ENCODE measurements at regions not wholly inside any gene's neighbourhood (a gene's known extent, or its start where the extent isn't known, plus 50 kb on each side); places are given as distances from the start of the nearest gene placed in this dataset.

DNA sequence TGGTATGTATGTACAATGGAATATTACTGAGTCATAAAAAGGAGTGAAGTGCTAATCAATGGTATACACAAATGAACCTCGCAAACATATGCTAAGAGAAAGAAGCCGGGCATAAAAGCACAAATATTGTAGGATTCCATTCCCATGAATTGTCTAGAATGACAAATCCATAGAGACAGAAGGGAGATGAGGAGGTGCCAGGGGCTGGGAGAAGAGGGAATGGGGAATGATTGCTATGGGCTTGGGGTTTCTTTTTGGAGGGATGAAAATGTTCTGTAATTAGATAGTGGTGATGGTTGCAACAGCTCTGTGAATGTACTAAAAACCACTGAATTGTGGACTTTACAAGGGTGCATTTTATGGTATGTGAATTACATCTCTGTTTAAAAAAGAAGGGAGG lies 73.5 kb downstream of the GLI2 start:
- no peak for DNase-seq (ENCODE audit: low read depth)

DNA sequence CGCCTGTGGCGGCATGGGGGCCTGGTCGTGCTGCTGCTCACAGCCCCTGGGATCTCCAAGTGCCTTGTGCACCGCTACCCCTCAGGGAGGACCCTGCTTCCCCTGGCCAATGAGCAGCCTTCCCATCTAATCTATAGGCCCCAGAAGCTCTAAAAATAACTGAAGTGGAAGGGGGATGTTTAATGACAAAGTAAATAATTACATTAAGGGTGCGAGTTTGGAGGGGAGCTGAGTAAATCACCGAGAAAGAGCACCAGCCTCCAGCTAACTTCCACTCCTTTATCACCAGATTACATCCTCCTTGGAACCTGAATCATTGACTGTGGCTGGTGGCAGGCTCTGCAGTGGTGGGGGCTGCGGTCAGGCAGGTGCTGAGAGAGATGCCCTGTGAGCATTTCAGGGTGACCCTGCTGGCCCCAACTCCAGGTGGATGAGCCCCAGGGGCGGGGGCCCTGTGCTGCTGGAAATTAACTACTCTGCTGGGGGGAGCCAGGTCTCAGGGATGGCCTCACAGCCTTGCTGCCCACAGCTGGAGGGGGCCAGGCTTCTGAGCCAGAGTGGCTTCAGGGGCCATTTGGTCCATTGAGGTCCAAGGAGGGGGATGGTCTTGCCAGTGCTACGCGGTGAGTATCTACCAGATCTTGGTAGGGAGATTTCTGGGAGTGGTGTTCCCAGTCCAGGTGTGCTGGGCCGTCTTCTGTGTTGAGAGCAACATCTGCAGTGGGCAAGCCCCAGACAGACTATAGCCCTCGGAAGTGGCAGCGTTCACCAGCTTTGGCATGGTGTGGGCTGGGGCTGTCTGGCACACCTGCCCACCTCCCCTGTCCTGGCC lies 74.2 kb downstream of the GLI2 start:
- no peak for DNase-seq (ENCODE audit: low read depth)

DNA sequence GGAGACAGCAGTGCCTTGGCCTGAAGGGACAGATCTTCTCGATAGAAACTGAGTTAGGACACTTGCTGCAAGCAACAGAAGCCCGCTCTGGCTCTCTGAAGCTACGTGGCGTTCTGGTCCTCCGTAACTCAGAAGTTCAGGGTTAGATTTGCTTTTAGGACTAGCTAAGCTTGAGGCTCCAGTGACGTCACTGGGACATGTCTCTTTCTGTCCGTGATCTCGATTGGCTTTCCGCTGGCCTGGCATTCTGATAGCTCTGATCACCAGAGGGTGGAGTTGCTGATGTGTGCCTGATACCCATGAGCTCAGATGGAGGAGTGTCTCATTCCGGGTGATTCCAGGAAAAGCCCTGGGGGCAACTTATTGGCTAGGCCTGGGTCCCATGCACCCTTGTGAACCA lies 75.0 kb downstream of the GLI2 start:
- no peak for DNase-seq (ENCODE audit: low read depth)

DNA sequence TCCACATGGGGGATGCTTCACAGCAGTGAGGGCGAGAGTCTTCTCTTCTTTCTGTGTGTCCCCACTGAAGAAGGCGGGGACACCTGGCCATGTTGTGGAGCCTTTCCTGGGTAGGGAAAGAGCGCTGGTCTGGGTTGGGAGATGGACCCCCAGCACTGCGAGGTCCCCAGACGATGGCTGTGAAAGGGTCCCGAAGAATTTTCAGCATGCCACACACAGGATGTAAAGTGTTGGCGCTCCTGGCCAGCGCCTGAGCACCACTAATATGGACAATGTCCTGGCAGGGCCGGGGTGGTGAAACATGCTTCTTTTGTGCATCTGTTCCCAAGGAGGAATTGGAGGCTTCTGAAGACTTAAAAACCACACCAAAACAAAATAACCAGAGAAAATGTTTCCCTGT lies 77.2 kb downstream of the GLI2 start:
- DNase-seq (ENCODE audit: low read depth) = no peak

DNA sequence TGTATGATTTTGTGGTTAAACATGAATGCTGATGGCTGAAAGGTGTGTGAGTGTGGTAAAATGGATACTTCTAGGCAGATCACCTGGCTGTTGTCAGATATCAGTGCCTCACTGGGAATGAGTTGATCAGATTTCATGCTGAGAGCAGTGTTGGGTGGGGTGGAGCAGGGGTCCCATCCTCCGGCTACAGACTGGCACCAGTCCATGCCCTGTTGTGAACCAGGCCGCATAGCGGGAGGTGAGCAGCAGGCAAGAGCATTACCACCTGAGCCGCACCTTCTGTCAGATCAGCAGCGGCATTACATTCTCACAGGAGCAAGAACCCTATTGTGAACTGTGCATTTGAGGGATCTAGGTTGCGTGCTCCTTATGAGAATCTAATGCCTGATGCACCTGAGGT lies 78.7 kb downstream of the GLI2 start:
- DNase-seq (ENCODE audit: low read depth) = no peak

DNA sequence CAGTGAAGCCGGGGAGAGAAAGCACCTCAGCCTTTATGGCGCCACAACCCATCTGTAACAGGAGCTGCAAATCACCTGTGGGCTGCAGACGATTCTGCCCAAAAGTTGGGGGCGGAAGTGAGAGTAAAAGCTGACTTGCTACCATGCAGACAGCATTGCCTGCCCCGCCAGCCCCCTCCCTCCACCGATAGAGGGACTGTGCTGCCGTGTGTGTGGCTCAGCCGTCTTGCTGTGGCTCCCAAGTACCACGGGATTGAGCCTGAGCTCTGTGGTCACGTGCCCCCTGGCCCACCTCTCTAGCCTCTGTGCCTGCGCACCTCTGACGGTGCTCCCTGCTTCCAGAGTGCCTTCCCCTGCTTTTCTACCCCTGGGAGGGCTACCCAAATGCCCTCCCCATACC lies 79.6 kb downstream of the GLI2 start:
- DNase-seq (ENCODE audit: low read depth) = no peak

DNA sequence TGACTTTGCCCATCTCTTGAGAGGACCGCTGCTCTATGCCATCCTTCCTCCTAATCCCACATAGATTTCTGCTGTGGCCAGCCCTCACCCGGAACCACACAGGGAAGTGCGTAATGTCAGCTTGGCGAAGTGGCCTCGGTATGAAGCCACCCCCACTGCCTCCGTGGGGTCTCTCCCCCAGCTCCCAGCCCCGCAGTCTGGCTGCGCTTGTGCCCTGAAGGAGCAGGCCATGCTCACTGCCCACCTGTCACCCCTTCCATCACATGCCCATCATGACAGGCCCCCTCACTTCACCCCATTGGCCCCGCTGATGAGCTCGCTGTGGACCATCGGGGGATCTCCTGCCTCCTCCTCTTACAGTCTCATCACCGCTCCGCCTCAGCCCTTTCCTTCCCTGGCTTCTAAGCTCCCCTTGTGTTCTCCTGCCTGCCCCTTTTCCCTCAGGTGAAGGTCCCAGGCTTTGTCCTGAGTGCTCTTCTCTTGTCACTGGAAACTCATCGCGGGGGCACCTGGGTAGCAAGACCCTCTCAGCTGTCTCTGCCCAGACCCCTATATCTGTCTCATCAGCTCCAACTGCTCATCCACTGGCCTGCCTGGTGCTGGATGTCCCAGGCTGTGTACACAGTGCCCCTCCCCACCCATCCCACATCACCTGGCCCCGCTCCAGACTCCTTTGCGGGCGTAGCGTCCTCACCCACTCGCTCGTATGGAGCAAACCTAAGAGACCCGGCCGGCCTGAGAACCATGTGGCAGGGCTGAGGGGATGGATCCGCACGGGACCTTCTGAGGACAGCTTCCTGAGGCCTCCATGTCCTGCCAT lies 81.7 kb downstream of the GLI2 start:
- no peak for DNase-seq (ENCODE audit: low read depth)

DNA sequence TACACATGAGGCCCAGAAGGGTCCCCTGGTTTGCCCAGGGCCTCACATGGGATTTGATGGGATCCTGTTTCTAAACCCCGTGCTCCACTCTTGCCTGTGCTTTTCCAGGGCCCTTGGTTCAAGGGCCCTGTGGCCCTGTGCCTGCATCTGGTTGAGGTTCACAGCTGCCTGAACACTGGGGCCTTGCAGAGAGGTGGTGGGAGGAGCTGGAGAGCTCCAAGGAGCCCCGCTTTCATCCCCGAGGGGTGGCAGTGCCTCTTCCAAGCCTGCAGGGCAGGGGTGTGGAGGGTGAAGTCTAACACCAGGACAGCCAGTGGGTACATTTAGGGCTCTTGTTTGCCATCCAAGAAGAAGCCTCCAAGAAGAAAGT lies 82.3 kb downstream of the GLI2 start:
- no peak for DNase-seq (ENCODE audit: low read depth)

DNA sequence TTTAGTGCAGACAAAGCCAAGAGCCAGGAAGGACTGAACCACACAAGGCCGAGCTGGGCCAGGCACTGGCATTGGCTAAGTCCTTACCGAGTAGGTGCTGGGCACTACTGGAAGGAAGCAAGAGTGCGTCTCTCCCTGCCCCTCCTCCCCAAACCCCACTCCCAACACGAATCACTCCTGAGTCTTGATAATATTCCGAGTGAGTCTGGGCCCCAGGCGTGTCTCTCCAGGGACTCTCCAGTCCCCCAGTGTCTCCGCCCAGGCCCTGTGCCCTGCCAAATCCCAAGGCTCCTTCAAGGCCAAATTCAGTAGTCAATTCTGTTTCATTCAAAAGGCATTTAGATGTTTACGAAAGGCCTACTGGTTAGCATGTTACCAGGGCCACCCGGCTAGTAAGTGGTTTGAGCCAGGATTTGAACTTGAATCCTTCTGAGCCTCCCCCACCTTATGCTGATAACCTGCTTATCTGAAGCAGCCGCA lies 82.8 kb downstream of the GLI2 start:
- no peak for DNase-seq (ENCODE audit: low read depth)

DNA sequence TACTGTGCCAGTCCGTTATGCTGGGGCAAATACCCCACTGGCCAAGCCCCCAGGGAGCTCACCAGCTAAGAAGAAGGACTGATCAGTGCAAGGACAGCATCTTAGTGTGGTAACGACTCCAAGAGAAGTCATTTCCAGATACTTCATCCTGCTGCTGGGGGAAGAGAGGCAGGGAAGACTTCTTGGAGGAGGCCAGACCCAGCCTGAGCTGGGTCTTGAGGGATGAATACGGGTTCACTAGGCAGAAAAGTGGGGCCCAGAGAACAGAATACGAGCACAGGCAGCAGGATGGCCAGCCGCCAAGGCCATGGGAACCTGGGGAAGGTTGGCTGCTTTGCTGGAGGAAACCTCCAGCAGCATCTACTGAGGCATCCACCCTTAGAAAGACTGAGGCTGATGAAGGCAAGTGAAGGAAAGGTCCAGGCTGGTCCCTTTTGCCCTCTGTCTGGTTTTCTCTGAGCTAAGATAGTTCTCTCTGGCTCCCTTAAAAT lies 84.1 kb downstream of the GLI2 start:
- no peak for DNase-seq (ENCODE audit: low read depth)

DNA sequence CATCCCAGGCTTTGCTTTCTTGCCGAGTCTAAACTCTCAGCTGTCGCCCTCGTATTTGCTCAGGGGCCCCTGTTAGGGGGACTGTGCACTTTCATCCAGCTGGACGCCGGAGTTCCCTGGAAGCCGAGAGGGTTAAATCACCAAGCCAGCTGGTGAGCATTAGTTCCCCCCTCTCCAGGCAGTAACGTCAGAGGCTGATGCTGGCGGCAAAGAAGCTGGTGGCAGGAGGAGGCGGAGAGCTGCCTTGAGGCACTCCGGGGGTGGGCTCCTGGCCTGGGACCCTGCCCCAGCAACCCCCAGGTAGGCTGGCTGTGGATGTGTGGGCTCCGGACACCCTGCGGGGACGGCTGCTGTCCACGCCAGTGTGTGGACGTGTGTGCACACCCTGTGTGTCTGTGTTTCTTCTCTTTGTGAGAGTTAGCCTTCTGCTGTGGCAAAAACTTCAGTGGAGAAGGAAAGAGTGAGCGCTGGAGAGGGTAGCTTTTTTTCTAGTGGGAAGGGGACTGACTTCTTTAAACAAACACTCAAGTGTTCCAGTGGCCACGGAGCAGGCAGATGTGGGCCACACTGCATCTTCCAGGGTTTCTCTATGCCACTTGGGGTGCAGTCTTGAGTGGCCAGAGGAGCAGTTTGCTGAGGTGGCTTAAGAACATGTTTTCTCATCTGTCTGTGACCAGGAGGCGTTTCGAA lies 84.7 kb downstream of the GLI2 start:
- no peak for DNase-seq (ENCODE audit: low read depth)

DNA sequence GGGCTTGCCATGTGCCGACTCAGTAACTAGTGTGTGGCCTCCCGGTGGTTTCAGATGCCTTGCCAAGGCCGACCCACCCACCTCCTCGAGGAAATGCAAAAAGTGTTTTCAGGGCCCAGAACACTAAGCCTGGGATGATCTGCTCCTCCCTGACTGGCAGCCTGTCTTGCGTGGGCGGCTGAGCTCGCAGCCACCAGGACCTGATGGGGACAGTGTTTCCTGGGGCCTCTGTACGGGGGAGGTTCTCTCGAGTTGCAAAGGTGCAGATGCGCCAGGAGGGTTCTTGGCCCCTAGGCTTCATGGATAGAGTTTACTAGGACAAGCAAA lies 85.2 kb downstream of the GLI2 start:
- DNase-seq (ENCODE audit: low read depth) = no peak

DNA sequence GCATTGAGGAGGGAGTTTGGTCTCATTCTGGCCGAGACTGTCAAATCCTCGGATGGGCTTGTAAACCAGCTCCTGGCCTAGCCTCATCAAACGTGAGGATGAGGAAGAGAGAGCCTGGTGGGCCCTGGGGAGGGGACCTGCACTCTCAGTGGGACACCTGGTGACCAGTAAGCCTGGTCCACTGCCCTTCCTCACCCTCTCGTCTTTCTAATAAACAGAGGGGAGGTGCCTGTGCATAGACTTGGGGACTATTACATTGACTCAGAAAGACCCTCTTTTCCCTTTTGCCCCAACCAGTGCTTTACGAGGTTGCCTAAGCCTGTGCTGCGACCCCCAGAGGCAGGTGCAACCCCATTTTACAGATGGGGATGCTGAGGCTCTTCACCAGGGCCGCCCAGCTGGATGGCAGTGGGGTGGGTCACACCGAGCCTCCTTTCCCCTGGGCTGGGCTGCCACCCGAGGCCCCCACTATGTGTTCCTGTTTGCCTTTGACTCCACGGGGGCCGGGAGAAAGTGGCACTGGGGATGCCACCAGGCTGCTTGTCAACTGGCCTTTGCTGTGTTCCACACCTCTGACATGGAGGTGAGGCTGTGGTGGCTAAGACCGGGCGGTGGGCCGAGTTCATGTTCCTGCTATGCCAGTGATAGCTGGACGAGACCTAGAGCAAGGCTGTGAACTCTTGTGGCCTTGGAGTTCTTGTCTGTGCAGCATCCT lies 85.9 kb downstream of the GLI2 start:
- no peak for DNase-seq (ENCODE audit: low read depth)

DNA sequence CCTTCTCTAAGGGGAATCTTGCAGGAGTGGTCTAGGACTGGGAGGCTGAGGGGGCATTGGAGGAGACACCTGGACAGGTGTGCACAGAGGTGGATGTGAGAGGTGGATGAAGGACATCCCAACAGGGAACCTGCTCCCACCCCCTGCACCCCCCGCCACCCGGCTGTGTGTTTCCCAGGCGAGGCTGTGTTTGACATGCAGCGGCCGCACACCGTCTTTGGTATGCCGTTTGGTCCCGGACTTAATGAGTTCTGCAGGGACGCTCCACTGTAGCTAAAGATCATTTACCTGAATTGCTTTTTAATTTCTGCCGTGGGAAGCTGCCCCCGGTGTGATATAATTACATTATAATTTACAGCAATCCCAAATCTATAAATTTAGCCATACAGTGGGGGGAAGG lies 87.3 kb downstream of the GLI2 start:
- DNase-seq (ENCODE audit: low read depth) = no peak

DNA sequence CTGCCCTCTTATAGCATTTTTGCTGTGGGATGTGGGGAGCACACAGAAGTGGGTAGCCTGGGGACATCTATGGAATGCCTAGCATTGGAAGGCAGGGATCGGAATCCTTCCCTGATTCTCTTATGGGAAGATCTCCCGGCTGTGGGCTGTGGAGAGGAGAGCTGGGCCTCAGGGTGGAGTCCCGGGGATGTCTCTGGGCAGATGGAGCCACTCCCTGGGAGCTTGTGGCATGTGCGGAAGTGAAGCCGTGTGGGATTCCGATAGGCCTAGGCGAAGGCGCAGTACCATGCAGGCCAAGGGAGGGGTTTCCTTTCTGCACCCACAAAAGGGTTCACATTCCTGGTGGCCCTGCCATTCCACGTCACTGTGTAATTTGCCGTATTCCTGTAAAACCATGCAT lies 87.9 kb downstream of the GLI2 start:
- no peak for DNase-seq (ENCODE audit: low read depth)

DNA sequence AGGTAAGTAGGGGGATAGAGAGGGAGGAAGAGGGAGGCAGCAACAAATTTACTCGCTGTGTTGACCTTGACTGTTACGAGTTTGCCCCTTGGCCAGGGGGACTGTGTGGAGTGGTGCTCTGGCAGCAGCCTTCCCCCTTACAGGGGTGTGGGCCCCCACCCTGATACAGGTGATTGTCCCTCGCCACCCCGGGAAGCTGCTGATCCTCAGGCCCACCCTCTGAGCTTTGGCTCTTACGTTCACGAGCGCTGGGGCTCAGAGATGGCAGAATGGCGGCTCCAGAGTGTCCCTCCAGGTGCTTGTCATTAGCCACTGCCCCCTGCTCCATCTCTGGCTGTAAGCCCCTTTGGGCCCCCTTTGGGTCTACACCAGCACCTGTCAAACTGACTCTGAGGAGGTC lies 88.6 kb downstream of the GLI2 start:
- no peak for DNase-seq (ENCODE audit: low read depth)

DNA sequence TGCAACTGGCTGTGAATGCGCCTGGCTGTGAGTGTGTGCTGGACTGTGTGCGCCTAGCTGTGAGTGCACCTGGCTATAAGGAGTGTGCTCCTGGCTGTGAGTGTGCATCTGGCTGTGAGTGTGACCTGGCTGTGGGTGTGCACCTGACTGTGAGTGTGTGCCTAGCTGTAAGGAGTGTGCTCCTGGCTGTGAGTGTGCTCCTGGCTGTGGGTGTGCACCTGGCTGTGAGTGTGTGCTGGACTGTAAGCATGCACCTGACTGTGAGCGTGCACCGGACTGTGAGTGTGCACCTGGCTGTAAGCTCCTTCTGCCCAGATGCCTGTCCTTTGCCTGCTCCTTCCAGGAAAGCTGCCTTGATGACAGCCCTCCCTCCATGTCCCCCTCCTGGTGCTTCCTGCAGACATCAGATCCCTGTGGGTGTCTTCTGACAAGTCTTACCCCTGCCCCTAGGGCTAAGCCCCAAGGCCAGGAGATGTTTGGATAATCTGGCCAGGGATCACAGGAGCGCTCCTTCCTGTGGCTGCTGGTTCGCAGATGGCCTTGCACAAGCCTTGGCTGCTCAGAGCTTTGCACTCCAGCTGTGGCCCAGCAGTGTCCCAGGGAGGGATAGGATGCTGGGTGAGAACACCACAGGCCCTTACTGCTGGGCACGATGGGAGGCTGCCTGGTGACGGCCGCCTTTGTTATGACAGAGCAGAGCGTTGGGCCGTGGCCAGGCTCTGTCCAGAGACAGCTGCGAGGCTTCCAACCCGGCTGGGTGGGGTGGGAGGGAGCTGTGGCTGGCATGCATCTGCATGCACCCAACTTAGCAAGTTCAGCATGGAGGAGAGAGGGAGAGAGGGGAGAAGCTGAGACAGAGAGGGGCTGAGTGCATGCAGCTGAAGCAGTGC lies 89.9 kb downstream of the GLI2 start:
- DNase-seq (ENCODE audit: low read depth) = no peak

DNA sequence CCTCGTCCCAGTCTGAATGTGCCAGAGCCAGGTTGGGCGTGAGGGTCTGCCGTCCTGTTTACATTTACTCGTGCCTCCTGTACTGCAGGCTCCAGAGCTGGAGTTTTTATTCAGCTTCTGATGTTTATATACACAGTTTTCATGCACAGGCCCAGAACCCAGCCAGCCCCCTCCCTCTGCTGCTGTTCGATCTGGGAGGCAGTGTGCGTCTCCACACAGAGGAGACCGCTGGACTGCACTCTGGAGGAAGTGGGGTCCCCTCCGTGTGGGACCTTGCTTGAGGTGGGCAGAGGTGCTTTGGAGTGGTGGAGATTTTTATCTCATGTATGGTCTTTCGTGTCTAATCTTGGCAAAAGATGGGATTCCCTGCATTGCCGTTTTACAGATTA lies 90.6 kb downstream of the GLI2 start:
- DNase-seq (ENCODE audit: low read depth) = no peak

DNA sequence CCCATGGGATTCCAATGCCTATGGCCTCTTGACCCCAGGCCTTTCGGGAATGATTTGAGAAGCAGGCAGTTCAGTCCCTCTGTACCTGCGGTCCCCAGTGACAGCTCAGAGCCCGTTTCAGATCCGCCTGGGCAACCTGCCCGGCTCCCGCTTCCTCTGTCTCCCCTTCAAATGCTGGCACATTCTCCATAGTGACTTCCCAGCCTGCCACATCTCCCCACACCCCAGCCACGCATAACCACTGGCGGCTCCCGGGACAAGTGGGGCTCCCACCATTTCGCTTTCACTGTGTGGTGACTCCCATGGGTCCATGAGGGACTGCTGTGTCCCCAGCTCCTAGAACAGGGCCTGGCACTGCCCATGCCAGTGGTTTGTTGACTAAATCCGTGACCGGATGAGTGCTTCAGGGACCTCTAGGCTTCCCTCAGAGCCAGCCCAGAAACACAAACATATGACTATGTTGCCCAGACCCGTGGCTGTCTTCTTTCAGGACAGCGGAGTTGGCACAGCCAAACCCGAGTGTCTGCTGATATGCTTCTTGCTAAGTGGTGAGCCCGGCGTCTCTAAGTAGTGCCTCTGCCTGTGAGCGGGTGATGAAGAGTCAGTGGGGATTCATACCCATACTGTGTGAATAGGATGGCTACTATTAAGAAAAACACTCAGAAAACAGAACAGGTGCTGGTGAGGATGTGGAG lies 91.2 kb downstream of the GLI2 start:
- no peak for DNase-seq (ENCODE audit: low read depth)

DNA sequence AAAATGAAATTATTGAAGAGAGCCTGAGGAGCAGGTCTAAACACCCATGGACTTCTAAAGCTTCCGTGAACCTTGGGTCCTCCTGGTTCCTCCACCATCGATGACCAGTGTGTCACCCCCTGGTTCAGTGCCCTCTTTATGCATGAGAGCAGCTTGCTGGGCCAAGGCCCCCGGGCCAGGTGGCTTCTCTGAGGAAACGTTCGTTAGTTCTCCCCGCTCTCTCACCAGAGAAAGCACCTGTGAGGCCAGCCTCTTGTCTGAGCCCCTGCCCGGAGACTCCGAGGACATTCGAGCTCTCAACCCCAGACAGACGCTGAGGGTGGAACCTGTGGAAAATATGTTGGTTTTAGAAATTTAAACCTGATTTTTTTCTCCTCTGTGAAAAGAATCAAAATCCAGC lies 92.4 kb downstream of the GLI2 start:
- DNase-seq (ENCODE audit: low read depth) = no peak
